Lower leg skin (tissue), 4 donors: ENCODE measurements at regions not wholly inside any gene's neighbourhood (a gene's known extent, or its start where the extent isn't known, plus 50 kb on each side); places are given as distances from the start of the nearest gene placed in this dataset.

Source experiments
- DNase-seq, 2 donors: peaks; one replicate each; pipeline ENCODE4 v3.0.0-alpha.2; 2019; ENCODE audit warnings: low spot score in 2 of 2
- H3K4me3 ChIP-seq: fragments of 200-600 bp; sonication (generic); 2 replicates; pipeline ENCODE4 v1.5.1; 2017; ENCODE audit warnings: mild to moderate bottlenecking, low read depth; ENCODE audit not compliant: poor library complexity, severe bottlenecking
- CTCF ChIP-seq, 3 donors: fragments of 450-650 bp; IDR thresholded peaks; one replicate each; pipeline ENCODE4 v1.5.1; 2016; ENCODE audit warnings: antibody characterized with exemption in 3 of 3, mild to moderate bottlenecking in 3 of 3, moderate library complexity in 2 of 3
- POLR2A ChIP-seq, 2 donors: fragments of 450-650 bp; IDR thresholded peaks; one replicate each; pipeline ENCODE4 v1.6.1; 2016 to 2017; ENCODE audit warnings: antibody characterized with exemption in 2 of 2, mild to moderate bottlenecking in 1 of 2, moderate library complexity in 1 of 2
- WGBS, 2 donors: methylation state at CpG; one replicate each; pipeline ENCODE4 v1.1.5; 2018; 5-methylcytosine and 5-hydroxymethylcytosine counted together
- intact Hi-C: fragments of 100-400 bp; cut with DNase I; formaldehyde crosslinking; loops from one replicate; pipeline ENCODE4 v1.15.0; 2023; ENCODE audit warnings: low total_unique reads

- no peak for DNase-seq
- intact Hi-C loops: no loop called here
- WGBS, 2 donors: 71 to 78% methylated on average over 8 of the region's 8 CpGs
- H3K4me3 ChIP-seq: no peak overlapping the region
- TF ChIP-seq CTCF (IDR thresholded peaks at IDR 0.05) (no peak), POLR2A (IDR thresholded peaks at IDR 0.05) (no peak)
Measured at GRCh38 chr12:97805146-97805545, 342.5 kb downstream of the RMST start.

- no peak for DNase-seq
- intact Hi-C loops: no loop called here
- H3K4me3 ChIP-seq: no peak overlapping the region
- 67% methylated on average over 2 of the region's 2 CpGs for WGBS, 2 donors
- TF ChIP-seq POLR2A (IDR thresholded peaks at IDR 0.05) (no peak), CTCF (IDR thresholded peaks at IDR 0.05) (no peak)
Measured at GRCh38 chr12:97813301-97813700, 350.7 kb downstream of the RMST start.

DNA sequence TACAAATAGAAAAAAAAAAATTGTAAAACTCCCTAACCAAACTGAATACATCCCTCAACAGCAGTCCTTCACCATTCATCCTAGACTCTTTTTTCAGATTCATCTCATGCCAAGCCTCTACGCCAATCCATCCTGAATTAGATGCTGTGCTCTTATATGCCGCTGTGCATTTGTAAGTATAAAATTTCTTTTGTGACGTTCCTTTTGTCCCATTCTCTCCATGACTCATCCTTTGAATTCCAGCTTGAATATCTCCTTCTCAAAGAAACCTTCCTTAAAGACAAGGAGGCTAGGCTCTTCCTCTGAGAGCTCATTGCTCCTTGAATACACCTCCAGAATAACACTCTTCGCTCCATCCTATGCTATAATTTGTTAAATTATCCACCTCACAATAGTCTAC is 359.2 kb downstream of the RMST start:
- intact Hi-C loops: no loop called here
- no peak overlapping the region for H3K4me3 ChIP-seq
- no peak for DNase-seq
- WGBS, 2 donors: 82 to 88% methylated on average over 4 of the region's 4 CpGs
- TF ChIP-seq CTCF (IDR thresholded peaks at IDR 0.05) (no peak), POLR2A (IDR thresholded peaks at IDR 0.05) (no peak)

DNA sequence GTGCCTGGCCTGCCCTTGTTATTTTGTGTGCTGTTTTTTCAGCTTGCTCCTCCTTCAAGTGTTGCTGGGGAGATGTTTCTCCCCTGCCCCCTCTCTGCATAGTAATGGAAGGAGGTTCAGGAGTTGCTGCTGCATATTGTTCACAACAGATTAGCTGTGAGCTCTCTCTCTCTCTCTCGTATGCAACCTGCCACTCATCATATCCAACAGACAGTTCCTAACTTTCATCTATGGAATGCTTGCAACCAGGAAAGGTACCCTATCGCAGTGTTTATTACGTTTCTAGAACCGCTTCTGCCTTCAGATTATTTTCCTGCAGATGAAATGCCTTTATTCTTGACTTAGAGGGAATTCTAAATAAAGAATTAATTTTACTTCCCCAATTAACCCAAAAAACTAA is 372.9 kb downstream of the RMST start:
- WGBS, 2 donors: 71 to 80% methylated on average over 4 of the region's 4 CpGs
- no peak for TF ChIP-seq POLR2A (IDR thresholded peaks at IDR 0.05)
- no peak for TF ChIP-seq CTCF (IDR thresholded peaks at IDR 0.05)
- no peak for DNase-seq
- H3K4me3 ChIP-seq: no peak overlapping the region
- intact Hi-C loops: no loop called here

DNA sequence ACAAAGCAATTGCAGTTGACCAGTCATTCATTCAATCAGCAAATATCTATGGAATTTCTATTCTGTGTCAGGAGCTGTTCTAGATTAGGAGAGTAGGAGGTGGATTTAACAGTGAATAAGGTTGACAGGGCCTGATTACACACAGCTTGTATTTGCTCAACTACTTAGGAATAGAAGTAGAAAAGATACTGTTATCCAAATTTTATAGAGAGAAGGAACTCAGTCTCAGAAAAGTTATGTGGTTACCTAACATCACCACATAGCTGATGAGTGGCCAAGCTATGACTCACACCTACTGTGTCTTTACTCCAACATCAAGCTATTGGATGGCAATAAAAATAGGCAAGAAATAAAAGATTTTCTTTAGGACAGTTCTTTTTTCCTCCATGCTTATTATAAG is 374.8 kb downstream of the RMST start:
- no peak for TF ChIP-seq CTCF (IDR thresholded peaks at IDR 0.05)
- no peak for TF ChIP-seq POLR2A (IDR thresholded peaks at IDR 0.05)
- intact Hi-C loops: no loop called here
- DNase-seq: no peak
- H3K4me3 ChIP-seq: no peak overlapping the region

DNA sequence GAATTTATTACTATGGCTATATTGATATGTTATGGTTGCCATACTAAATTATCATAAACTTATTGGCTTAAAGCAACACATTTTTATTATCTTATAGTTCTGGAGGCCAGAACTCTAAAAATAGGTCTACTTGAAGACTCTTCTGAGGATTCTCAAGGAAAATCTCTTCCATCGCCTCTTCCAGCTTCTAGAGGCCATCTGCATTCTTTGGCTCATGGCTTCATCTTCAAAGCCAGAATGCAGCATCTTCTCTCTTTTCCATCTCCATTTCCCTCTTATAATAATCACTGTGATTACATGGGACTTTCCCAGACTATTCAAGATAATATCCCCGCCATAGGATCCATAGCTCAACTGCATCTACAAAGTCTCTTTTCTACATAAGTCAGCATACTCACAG is 385.4 kb downstream of the RMST start:
- no peak overlapping the region for H3K4me3 ChIP-seq
- TF ChIP-seq POLR2A (IDR thresholded peaks at IDR 0.05) (no peak), CTCF (IDR thresholded peaks at IDR 0.05) (no peak)
- intact Hi-C loops: no loop called here
- WGBS, 2 donors: 87 to 90% methylated on average over 2 of the region's 2 CpGs
- no peak for DNase-seq
